ENCODE measurements at regions not wholly inside any gene's neighbourhood (a gene's known extent, or its start where the extent isn't known, plus 50 kb on each side); places are given as distances from the start of the nearest gene placed in this dataset.

DNA sequence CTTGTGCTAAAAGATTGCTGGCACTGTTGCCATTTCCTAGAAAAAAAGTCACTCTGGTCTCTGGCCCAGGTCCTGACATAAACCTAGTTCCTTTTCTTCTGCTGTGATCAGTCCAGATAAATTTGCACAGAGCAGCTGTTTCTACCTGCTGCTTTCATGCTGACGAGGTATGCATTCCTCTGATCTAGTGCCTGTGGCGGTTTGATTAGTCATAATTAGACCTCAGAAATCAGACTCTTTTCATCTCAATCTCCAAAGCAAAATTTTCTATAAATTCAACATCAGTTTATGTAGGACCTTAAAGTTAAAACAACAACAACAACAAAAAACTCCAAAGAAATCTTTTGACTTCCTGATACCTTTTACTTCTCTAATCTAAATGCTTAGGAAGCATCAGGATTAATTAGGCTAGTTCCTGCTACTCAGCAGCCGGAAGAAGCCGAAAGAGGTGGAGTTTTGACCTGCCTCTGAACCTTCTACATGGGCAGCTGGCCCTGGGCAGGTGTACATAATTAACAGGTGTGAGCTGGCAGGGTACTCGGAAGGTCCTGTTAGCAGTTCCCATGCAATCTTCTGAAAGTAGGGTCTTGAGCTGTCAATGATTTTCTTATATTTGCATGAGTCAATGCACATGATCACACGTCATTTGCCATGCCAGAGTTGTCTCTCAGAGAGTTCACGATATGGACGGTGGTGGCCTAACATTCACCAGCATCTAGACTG is 83.3 kb upstream of the CCDC112 start (continued):
- no peak for TF ChIP-seq MAZ (IDR thresholded peaks at IDR 0.05; ENCODE audit: borderline replicate concordance, low read depth, low read length)

DNA sequence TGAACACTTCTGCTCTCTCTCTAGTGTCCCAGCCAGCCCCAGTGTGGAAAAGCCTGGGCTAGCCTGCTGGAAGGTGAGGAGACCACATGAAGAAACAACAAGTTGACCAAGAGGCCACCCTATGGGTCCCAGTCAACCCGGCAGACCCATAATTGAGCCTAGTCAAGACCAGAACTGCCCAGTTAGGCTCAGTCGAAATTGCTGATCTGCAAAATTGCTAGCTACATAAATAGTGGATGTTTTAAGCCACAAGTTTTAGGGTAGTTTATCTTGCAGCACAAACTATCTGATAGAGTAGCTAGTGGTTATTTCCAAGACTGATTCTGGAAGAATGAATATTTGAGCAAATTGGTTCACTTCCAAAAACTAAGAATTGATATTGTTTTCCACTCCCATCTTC is 82.3 kb upstream of the CCDC112 start:
- Histone ChIP-seq H2BK120ac (ENCODE audit: low read depth, low read length) (no peak overlapping the region; the same call in 1 of the 2 replicates), H3K36me3 (ENCODE audit: control insufficient read depth, insufficient read depth, low read length) (no peaks in the 10 kb centered on the region), H3K4ac (ENCODE audit: low read depth, low read length) (no peak overlapping the region), H3K27ac (ENCODE audit: insufficient read depth, low read length) (no peak overlapping the region), H3K9ac (ENCODE audit: low read depth, low read length) (no peak overlapping the region), H3K18ac (ENCODE audit: low read depth, low read length) (no peak overlapping the region), H2AK5ac (ENCODE audit: low read depth, low read length) (peak overlapping the region; percentile 55), H3K23ac (ENCODE audit: low read depth, low read length) (no peak overlapping the region), H3K4me1 (ENCODE audit: control insufficient read depth, insufficient read depth, low read length) (peaks cover 6% of the 10 kb centered on the region), H3K79me1 (ENCODE audit: low read depth in 1 of 2, low read length in 2 of 2) (no peaks in the 10 kb centered on the region), H2BK20ac (ENCODE audit: low read depth, low read length) (no peak overlapping the region), H2BK5ac (ENCODE audit: low read depth, low read length, poor library complexity, severe bottlenecking) (no peak overlapping the region), H4K20me1 (ENCODE audit: insufficient read depth, low read length) (no peaks in the 10 kb centered on the region), H3K27me3 (ENCODE audit: control insufficient read depth, insufficient read depth, low read length) (no peaks in the 10 kb centered on the region), H3K4me3 (ENCODE audit: insufficient read depth, low read depth, low read length) (no peak overlapping the region), H2AK9ac (replicated peaks; ENCODE audit: low read depth, low read length, poor library complexity) (no peak overlapping the region), H3K9me1 (ENCODE audit: insufficient read depth, low read length) (peaks cover 4% of the 10 kb centered on the region; the same call in 1 of the 2 replicates), H3K4me2 (ENCODE audit: low read depth, low read length) (no peak overlapping the region), H2AFZ (replicated peaks; ENCODE audit: low read length, poor library complexity) (peak overlapping the region; percentile 2), H3K9me3 (ENCODE audit: control insufficient read depth, insufficient read depth, low read length) (no peaks in the 10 kb centered on the region), H4K5ac (ENCODE audit: low read depth, low read length) (no peak overlapping the region), H4K91ac (ENCODE audit: insufficient read depth, low read depth, low read length) (no peak overlapping the region), H3K56ac (ENCODE audit: extremely low read depth, insufficient read depth, low read length) (no peak overlapping the region), H2BK15ac (ENCODE audit: low read depth, low read length) (no peak overlapping the region), H4K8ac (ENCODE audit: low read depth in 2 of 2, low read length in 2 of 2) (no peak overlapping the region), H3K14ac (replicated peaks; ENCODE audit: low read depth, low read length) (no peak overlapping the region)
- in situ Hi-C loops (cut with MboI; ENCODE audit: low sequenced_read_pairs) = no loop called here
- DNase-seq (no peak), ATAC-seq (ENCODE audit: low read depth) (no peak)
- dilution Hi-C loops (cut with HindIII; ENCODE audit: low sequenced_read_pairs, unreplicated experiment) = no loop called here
- no TSS peak for BruUV-seq (replicated peaks)
- ChIA-PET CTCF (interaction anchor here (1.4 to 2.6 kb wide), 2 partner anchors 37 to 41 kb away, joined by 3 to 7 read pairs; no protein-coding TSS in a partner anchor), POLR2A (ENCODE audit: unreplicated experiment) (no interaction called here)
- TF ChIP-seq RCOR1 (IDR thresholded peaks at IDR 0.05; ENCODE audit: insufficient replicate concordance, low read length) (no peak), MAFK (IDR thresholded peaks at IDR 0.05; ENCODE audit: low read depth, low read length) (peak; percentile 37; the same call in 1 of the 2 replicates)
- no CpG with 5 or more reads among the region's 2 CpGs for WGBS, 2 experiments (ENCODE audit: extremely low coverage in 2 of 2, insufficient read length in 1 of 2)
- intact Hi-C loops (cut with micrococcal nuclease) = loop anchor here (5.0 kb wide), 1 partner anchor 71 kb away; no protein-coding TSS in a partner anchor

All from IMR-90 (cell line).